HepG2 (cell line): ENCODE measurements at regions not wholly inside any gene's neighbourhood (a gene's known extent, or its start where the extent isn't known, plus 50 kb on each side); places are given as distances from the start of the nearest gene placed in this dataset.

Experiments
- ATAC-seq: fragments of 200-7000 bp; cut with Tn5 transposase; 3 replicates; pipeline ENCODE4 v1.9.1; 2020; ENCODE audit warnings: mild to moderate bottlenecking, moderate library complexity
- BruUV-seq: library from RNA; stranded (reverse); fragments of 400-500 nt; replicated peaks from 2 replicates; lab custom pipeline; 2021; lab: Mats Ljungman, UMichigan
- CTCF ChIA-PET: fragments of 300-600 bp; formaldehyde crosslinking; extraction: SDS; loops from one replicate; lab custom pipeline; 2021; ENCODE audit warnings: low total read pairs, inconsistent platforms, low intra/inter-chr PET ratio; lab: Yijun Ruan, JAX
- POLR2A ChIA-PET: fragments of 350-600 bp; sonication (Branson Sonifier 250); formaldehyde crosslinking; loops from one replicate; lab custom pipeline; 2020; ENCODE audit warnings: antibody characterized with exemption, inconsistent platforms; lab: Yijun Ruan, JAX
- DNase-seq: peaks from one replicate; pipeline ENCODE4 v3.0.0-alpha.2; 2015; ENCODE audit warnings: low spot score
- FAIRE-seq: peaks from 3 replicates; lab custom pipeline; 2011; peaks lifted over from hg19 to GRCh38; lab: Jason Lieb, UNC
- H2AFZ ChIP-seq: one replicate; pipeline ENCODE4 v1.6.1; 2011; ENCODE audit warnings: low read length, inconsistent platforms
- H3K27ac ChIP-seq: fragments of 300-600 bp; 3 replicates; pipeline ENCODE4 v1.8.0; 2011; ENCODE audit warnings: mixed run types, mild to moderate bottlenecking, mixed read lengths, low read length, inconsistent platforms; ENCODE audit not compliant: insufficient read depth; ENCODE audit errors: extremely low read length
- H3K27me3 ChIP-seq, 2 experiments: fragments of 200-600 bp in 1 of 2; 2 replicates in 1 of 2; 3 replicates in 1 of 2; pipeline versions ENCODE4 v1.6.0 to v1.8.0; 2011; ENCODE audit warnings: low read length in 2 of 2, mild to moderate bottlenecking in 2 of 2, moderate library complexity in 2 of 2, inconsistent platforms in 1 of 2; ENCODE audit not compliant: insufficient read depth in 2 of 2, control insufficient read depth in 1 of 2
- H3K36me3 ChIP-seq, 2 experiments: fragments of 200-600 bp in 1 of 2; replicated peaks in 1 of 2; 2 replicates in 1 of 2; 3 replicates in 1 of 2; pipeline versions ENCODE4 v1.5.1 to v1.8.0; 2011; ENCODE audit warnings: low read length in 2 of 2, inconsistent platforms in 1 of 2; ENCODE audit not compliant: insufficient read depth in 2 of 2, control insufficient read depth in 1 of 2
- H3K4me1 ChIP-seq: 2 replicates; pipeline ENCODE4 v1.5.1; 2012; ENCODE audit warnings: low read length, inconsistent platforms; ENCODE audit not compliant: insufficient read depth
- H3K4me2 ChIP-seq: 2 replicates; pipeline ENCODE4 v1.6.0; 2011; ENCODE audit warnings: low read depth, low read length, inconsistent platforms
- H3K4me3 ChIP-seq, 3 experiments: fragments of 200-600 bp in 1 of 3; sonication (generic), shearing (Covaris generic) in 1 of 3; replicated peaks in 1 of 3; 2 replicates each; pipeline ENCODE4 v1.5.1; 2011 to 2016; ENCODE audit warnings: low read length in 3 of 3, inconsistent platforms in 2 of 3, low read depth in 2 of 3, mild to moderate bottlenecking in 2 of 3, control low read depth in 1 of 3, mixed read lengths in 1 of 3; ENCODE audit not compliant: insufficient read depth in 1 of 3
- H3K79me2 ChIP-seq: one replicate; pipeline ENCODE4 v1.6.1; 2011; ENCODE audit warnings: low read length, inconsistent platforms; ENCODE audit not compliant: insufficient read depth
- H3K9ac ChIP-seq: 2 replicates; pipeline ENCODE4 v1.6.0; 2011; ENCODE audit warnings: mild to moderate bottlenecking, low read depth, low read length, inconsistent platforms; ENCODE audit not compliant: insufficient read depth
- H3K9me3 ChIP-seq: 2 replicates; pipeline ENCODE4 v1.5.1; 2012; ENCODE audit warnings: mild to moderate bottlenecking, low read length
- H4K20me1 ChIP-seq: 2 replicates; pipeline ENCODE4 v1.6.0; 2011; ENCODE audit warnings: inconsistent platforms, mild to moderate bottlenecking, low read length, moderate library complexity; ENCODE audit not compliant: insufficient read depth
- ELF1 ChIP-seq: sonication (generic); formaldehyde crosslinking; IDR thresholded peaks from 2 replicates; pipeline ENCODE4 v1.4.0; 2020; ENCODE audit warnings: missing genetic modification reagents
- EP300 ChIP-seq, 3 experiments: sonication (generic) in 1 of 3; formaldehyde crosslinking in 1 of 3; IDR thresholded peaks; 2 replicates each; pipeline versions ENCODE4 v1.5.1 to v1.6.1; 2011 to 2020; ENCODE audit warnings: low read depth in 2 of 3, low read length in 2 of 3, borderline replicate concordance in 1 of 3, improper control_type of control experiment in 1 of 3, mild to moderate bottlenecking in 1 of 3, missing genetic modification reagents in 1 of 3, moderate library complexity in 1 of 3
- ERF ChIP-seq: IDR thresholded peaks from 2 replicates; pipeline ENCODE4 v1.6.1; 2018; ENCODE audit warnings: missing biosample characterization, missing genetic modification reagents
- JARID2 ChIP-seq: sonication (generic); formaldehyde crosslinking; IDR thresholded peaks from 2 replicates; pipeline ENCODE4 v1.8.1; 2023; ENCODE audit warnings: missing genetic modification reagents, inconsistent platforms; ENCODE audit not compliant: insufficient replicate concordance
- MED1 ChIP-seq: sonication (generic); formaldehyde crosslinking; IDR thresholded peaks from 2 replicates; pipeline ENCODE4 v1.4.0; 2020; ENCODE audit warnings: missing genetic modification reagents
- SRSF1 ChIP-seq: fragments of 200-400 bp; formaldehyde crosslinking; optimal IDR thresholded peaks from 2 replicates; pipeline ENCODE3; 2017; ENCODE audit warnings: mild to moderate bottlenecking, low read depth, low read length, moderate library complexity
- ZBTB3 ChIP-seq: sonication (generic); formaldehyde crosslinking; IDR thresholded peaks from 2 replicates; pipeline ENCODE4 v1.4.0; 2020; ENCODE audit warnings: low read depth, mild to moderate bottlenecking, moderate library complexity, missing genetic modification reagents, borderline replicate concordance
- ZNF546 ChIP-seq: sonication (generic); formaldehyde crosslinking; conservative IDR thresholded peaks from 2 replicates; pipeline ENCODE4 v1.8.1; 2023; ENCODE audit warnings: mild to moderate bottlenecking, missing genetic modification reagents
- ZNF556 ChIP-seq: sonication (generic); formaldehyde crosslinking; IDR thresholded peaks from 2 replicates; pipeline ENCODE4 v1.4.0; 2020; ENCODE audit warnings: mild to moderate bottlenecking, missing genetic modification reagents, borderline replicate concordance
- ZNF777 ChIP-seq: sonication (generic); formaldehyde crosslinking; IDR thresholded peaks from 2 replicates; pipeline ENCODE4 v1.4.0; 2020; ENCODE audit warnings: missing genetic modification reagents
- WGBS: methylation state at CpG from one replicate; pipeline ENCODE4 v1.1.6; 2017; ENCODE audit warnings: low lambda C conversion rate; 5-methylcytosine and 5-hydroxymethylcytosine counted together
- in situ Hi-C: cut with HindIII; loops from 2 replicates; pipeline ENCODE4 v1.10.0; 2017; ENCODE audit warnings: low pct_unique_long_range_greater_than_20kb; ENCODE audit not compliant: extremely low pct_ligation_motif_present
- intact Hi-C: fragments of 100-400 bp; cut with micrococcal nuclease; formaldehyde crosslinking; loops from one replicate; pipeline ENCODE4 v1.10.0; 2022; ENCODE audit not compliant: unreplicated experiment
- TF ChIP-seq, protein P1 (sequence below): IDR thresholded peaks from 2 replicates; pipeline ENCODE4 v1.4.0; 2020; ENCODE audit warnings: mild to moderate bottlenecking, missing genetic modification reagents
- TF ChIP-seq, protein P2 (sequence below): IDR thresholded peaks from 2 replicates; pipeline ENCODE4 v1.6.1; 2018; ENCODE audit warnings: missing genetic modification reagents
- TF ChIP-seq, protein P3 (sequence below): sonication (generic); formaldehyde crosslinking; IDR thresholded peaks from 2 replicates; pipeline ENCODE4 v1.8.1; 2023; ENCODE audit warnings: mild to moderate bottlenecking, missing genetic modification reagents, borderline replicate concordance
- TF ChIP-seq, protein P4 (sequence below): sonication (generic); formaldehyde crosslinking; IDR thresholded peaks from 2 replicates; pipeline ENCODE4 v1.5.1; 2020; ENCODE audit warnings: missing genetic modification reagents, mild to moderate bottlenecking, borderline replicate concordance

DNA sequence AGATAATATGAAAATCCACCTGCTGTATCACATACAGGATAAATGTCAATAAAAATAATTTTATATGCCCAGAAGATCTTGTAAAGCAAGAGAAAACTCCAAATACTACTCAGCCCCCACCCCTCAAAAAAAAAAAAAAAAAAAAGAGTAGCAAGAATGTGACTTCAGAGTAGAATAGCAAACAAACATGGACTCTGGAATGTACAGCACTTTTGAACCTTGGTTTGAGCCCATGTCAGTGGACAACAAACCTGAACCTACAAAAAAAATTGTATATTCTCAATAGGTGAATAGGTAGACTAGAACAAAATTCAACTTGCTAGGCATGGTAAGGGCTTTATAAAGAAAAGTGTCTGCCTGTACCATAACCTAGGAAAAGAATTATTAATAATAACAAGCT is 428.0 kb downstream of the SLITRK6 start (continued):
- TF ChIP-seq, protein P1, sequence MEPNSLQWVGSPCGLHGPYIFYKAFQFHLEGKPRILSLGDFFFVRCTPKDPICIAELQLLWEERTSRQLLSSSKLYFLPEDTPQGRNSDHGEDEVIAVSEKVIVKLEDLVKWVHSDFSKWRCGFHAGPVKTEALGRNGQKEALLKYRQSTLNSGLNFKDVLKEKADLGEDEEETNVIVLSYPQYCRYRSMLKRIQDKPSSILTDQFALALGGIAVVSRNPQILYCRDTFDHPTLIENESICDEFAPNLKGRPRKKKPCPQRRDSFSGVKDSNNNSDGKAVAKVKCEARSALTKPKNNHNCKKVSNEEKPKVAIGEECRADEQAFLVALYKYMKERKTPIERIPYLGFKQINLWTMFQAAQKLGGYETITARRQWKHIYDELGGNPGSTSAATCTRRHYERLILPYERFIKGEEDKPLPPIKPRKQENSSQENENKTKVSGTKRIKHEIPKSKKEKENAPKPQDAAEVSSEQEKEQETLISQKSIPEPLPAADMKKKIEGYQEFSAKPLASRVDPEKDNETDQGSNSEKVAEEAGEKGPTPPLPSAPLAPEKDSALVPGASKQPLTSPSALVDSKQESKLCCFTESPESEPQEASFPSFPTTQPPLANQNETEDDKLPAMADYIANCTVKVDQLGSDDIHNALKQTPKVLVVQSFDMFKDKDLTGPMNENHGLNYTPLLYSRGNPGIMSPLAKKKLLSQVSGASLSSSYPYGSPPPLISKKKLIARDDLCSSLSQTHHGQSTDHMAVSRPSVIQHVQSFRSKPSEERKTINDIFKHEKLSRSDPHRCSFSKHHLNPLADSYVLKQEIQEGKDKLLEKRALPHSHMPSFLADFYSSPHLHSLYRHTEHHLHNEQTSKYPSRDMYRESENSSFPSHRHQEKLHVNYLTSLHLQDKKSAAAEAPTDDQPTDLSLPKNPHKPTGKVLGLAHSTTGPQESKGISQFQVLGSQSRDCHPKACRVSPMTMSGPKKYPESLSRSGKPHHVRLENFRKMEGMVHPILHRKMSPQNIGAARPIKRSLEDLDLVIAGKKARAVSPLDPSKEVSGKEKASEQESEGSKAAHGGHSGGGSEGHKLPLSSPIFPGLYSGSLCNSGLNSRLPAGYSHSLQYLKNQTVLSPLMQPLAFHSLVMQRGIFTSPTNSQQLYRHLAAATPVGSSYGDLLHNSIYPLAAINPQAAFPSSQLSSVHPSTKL, result no peak
- peak in 1 of 2 experiments; percentile 32; a peak in 1 of 4 replicates for TF ChIP-seq EP300 (IDR thresholded peaks at IDR 0.05; ENCODE audit: low read depth in 2 of 2, low read length in 2 of 2)
- no peak for TF ChIP-seq EP300 (CRISPR knock-in tag; IDR thresholded peaks at IDR 0.05; ENCODE audit: borderline replicate concordance)

DNA sequence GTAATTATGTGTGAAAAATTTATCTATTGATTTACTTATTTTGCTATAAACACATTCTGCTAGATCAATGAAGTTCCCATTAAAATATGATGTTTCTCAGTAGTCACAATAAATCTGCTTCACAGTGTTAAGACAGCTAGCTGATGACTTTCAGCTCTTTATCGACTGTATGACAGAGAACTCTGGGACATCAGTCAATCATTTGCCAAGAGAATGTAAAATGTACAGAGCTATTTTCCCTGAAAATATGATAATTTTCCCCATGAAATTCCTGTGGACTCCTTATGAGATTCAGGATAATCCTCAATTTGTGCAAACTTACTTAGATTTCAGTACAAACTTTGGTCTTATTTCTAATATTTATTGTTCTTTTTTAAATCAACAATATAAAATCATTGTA is 430.5 kb downstream of the SLITRK6 start:
- no peaks in the 10 kb centered on the region for H3K36me3 ChIP-seq
- no peak overlapping the region for H2AFZ ChIP-seq
- no peaks in the 10 kb centered on the region for H4K20me1 ChIP-seq
- no TSS peak for BruUV-seq
- H3K79me2 ChIP-seq, result no peaks in the 10 kb centered on the region
- in situ Hi-C loops, result no loop called here
- POLR2A ChIA-PET, result no interaction called here
- no peak overlapping the region for H3K4me3 ChIP-seq
- intact Hi-C loops, result no loop called here
- FAIRE-seq, result no peak
- H3K27ac ChIP-seq, result no peak overlapping the region
- no peak for DNase-seq
- WGBS, result 0% methylated on average over 1 of the region's 1 CpG
- H3K4me1 ChIP-seq, result peaks cover 32% of the 10 kb centered on the region
- ATAC-seq, result no peak
- H3K9me3 ChIP-seq, result no peaks in the 10 kb centered on the region
- no peaks in the 10 kb centered on the region for H3K27me3 ChIP-seq
- H3K4me2 ChIP-seq, result no peak overlapping the region
- no peak overlapping the region for H3K9ac ChIP-seq
- CTCF ChIA-PET, result no interaction called here
- TF ChIP-seq ZNF777 (CRISPR knock-in tag) (no peak), MED1 (no peak), ZNF556 (no peak), ZNF546 (CRISPR knock-in tag) (no peak), ELF1 (no peak), ZBTB3 (no peak), SRSF1 (no peak), ERF (no peak), JARID2 (no peak)
- TF ChIP-seq, protein P2, sequence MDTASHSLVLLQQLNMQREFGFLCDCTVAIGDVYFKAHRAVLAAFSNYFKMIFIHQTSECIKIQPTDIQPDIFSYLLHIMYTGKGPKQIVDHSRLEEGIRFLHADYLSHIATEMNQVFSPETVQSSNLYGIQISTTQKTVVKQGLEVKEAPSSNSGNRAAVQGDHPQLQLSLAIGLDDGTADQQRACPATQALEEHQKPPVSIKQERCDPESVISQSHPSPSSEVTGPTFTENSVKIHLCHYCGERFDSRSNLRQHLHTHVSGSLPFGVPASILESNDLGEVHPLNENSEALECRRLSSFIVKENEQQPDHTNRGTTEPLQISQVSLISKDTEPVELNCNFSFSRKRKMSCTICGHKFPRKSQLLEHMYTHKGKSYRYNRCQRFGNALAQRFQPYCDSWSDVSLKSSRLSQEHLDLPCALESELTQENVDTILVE (CRISPR knock-in tag), result no peak
- TF ChIP-seq, protein P3, sequence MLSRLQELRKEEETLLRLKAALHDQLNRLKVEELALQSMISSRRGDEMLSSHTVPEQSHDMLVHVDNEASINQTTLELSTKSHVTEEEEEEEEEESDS, result no peak
- TF ChIP-seq, protein P4, sequence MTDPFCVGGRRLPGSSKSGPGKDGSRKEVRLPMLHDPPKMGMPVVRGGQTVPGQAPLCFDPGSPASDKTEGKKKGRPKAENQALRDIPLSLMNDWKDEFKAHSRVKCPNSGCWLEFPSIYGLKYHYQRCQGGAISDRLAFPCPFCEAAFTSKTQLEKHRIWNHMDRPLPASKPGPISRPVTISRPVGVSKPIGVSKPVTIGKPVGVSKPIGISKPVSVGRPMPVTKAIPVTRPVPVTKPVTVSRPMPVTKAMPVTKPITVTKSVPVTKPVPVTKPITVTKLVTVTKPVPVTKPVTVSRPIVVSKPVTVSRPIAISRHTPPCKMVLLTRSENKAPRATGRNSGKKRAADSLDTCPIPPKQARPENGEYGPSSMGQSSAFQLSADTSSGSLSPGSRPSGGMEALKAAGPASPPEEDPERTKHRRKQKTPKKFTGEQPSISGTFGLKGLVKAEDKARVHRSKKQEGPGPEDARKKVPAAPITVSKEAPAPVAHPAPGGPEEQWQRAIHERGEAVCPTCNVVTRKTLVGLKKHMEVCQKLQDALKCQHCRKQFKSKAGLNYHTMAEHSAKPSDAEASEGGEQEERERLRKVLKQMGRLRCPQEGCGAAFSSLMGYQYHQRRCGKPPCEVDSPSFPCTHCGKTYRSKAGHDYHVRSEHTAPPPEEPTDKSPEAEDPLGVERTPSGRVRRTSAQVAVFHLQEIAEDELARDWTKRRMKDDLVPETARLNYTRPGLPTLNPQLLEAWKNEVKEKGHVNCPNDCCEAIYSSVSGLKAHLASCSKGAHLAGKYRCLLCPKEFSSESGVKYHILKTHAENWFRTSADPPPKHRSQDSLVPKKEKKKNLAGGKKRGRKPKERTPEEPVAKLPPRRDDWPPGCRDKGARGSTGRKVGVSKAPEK, result no peak
